Upper lobe of left lung (tissue), 4 donors: ENCODE measurements at regions not wholly inside any gene's neighbourhood (a gene's known extent, or its start where the extent isn't known, plus 50 kb on each side); places are given as distances from the start of the nearest gene placed in this dataset.

Experiments
- POLR2A ChIP-seq, 4 donors: fragments of 450-650 bp; IDR thresholded peaks; one replicate each; pipeline ENCODE4 v1.5.1; 2016 to 2017; ENCODE audit warnings: antibody characterized with exemption in 4 of 4, mild to moderate bottlenecking in 2 of 4
- POLR2AphosphoS5 ChIP-seq, 2 donors: sonication (generic); formaldehyde crosslinking; IDR thresholded peaks; one replicate each; pipeline ENCODE4 v1.5.1; 2017; ENCODE audit warnings: antibody characterized with exemption in 2 of 2
- TF ChIP-seq, protein P1 (sequence below), 6 experiments: fragments of 450-650 bp in 4 of 6; fragments of 200-600 bp in 2 of 6; sonication (generic) in 2 of 6; IDR thresholded peaks; one replicate each; pipeline ENCODE4 v1.5.1; 2016 to 2019; ENCODE audit warnings: antibody characterized with exemption in 6 of 6

GRCh38 chr11:28965819-28966218 is 857.6 kb downstream of the METTL15 start:
- TF ChIP-seq, protein P1, sequence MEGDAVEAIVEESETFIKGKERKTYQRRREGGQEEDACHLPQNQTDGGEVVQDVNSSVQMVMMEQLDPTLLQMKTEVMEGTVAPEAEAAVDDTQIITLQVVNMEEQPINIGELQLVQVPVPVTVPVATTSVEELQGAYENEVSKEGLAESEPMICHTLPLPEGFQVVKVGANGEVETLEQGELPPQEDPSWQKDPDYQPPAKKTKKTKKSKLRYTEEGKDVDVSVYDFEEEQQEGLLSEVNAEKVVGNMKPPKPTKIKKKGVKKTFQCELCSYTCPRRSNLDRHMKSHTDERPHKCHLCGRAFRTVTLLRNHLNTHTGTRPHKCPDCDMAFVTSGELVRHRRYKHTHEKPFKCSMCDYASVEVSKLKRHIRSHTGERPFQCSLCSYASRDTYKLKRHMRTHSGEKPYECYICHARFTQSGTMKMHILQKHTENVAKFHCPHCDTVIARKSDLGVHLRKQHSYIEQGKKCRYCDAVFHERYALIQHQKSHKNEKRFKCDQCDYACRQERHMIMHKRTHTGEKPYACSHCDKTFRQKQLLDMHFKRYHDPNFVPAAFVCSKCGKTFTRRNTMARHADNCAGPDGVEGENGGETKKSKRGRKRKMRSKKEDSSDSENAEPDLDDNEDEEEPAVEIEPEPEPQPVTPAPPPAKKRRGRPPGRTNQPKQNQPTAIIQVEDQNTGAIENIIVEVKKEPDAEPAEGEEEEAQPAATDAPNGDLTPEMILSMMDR (IDR thresholded peaks at IDR 0.05), result no peak
- TF ChIP-seq POLR2AphosphoS5 (IDR thresholded peaks at IDR 0.05) (no peak), POLR2A (IDR thresholded peaks at IDR 0.05) (no peak)
